ENCODE measurements at regions not wholly inside any gene's neighbourhood (a gene's known extent, or its start where the extent isn't known, plus 50 kb on each side); places are given as distances from the start of the nearest gene placed in this dataset.

DNA sequence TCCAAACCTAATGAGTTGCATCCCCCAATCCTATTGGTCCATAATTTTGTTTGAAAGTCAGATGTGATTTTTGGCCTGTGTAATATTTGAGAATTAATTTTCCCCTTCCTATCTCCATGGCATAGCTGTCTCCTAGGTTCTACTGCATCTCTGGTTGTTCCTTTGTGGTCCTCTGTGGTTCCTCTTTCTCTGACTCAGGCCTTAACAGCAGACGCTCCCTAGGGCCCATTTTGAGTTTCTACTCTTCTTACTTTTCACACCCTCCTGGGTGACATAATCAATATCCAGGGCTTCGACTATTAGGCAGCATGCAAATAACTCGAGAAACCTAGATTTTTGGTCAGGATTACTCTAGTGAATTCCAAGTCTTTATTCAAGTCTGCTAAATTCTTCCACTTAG, 160.7 kb downstream of the RFC3 start:
- Histone ChIP-seq H3K27me3 (ENCODE audit: control insufficient read depth, insufficient read depth, low read length) (no peaks in the 10 kb centered on the region), H3K4me3 (ENCODE audit: low read depth, low read length) (no peak overlapping the region), H3K36me3 (ENCODE audit: control insufficient read depth, insufficient read depth, low read length) (no peaks in the 10 kb centered on the region)
- TF ChIP-seq, protein P1, sequence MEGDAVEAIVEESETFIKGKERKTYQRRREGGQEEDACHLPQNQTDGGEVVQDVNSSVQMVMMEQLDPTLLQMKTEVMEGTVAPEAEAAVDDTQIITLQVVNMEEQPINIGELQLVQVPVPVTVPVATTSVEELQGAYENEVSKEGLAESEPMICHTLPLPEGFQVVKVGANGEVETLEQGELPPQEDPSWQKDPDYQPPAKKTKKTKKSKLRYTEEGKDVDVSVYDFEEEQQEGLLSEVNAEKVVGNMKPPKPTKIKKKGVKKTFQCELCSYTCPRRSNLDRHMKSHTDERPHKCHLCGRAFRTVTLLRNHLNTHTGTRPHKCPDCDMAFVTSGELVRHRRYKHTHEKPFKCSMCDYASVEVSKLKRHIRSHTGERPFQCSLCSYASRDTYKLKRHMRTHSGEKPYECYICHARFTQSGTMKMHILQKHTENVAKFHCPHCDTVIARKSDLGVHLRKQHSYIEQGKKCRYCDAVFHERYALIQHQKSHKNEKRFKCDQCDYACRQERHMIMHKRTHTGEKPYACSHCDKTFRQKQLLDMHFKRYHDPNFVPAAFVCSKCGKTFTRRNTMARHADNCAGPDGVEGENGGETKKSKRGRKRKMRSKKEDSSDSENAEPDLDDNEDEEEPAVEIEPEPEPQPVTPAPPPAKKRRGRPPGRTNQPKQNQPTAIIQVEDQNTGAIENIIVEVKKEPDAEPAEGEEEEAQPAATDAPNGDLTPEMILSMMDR (IDR thresholded peaks at IDR 0.05; ENCODE audit: insufficient read depth, low read length, poor library complexity, severe bottlenecking): no peak
- DNase-seq (ENCODE audit: low read depth): no peak

DNA sequence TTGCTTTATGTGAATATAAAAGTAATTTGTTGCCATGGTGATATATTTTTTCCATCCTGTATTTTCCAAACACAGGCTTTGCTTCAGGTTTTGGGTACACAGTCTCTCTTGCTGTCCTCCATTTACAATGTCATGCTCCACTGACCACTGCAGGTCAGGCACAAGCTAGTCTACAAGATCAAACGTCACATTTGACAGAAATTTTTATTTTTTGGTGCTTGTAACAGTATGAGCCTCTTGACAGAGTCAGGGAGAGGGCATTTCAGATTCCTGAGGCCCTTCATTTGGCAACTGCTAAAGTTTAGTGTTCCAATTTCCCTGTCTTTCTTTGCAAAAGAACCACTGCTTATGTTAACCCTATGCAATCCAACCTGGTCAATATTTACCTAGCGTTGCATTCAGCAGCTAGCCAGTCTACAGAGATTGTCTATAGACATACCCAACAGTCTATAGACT, 175.0 kb downstream of the RFC3 start:
- TF ChIP-seq, protein P1 (IDR thresholded peaks at IDR 0.05; ENCODE audit: insufficient read depth, low read length, poor library complexity, severe bottlenecking): no peak
- H3K4me3 ChIP-seq (ENCODE audit: low read depth, low read length): no peak overlapping the region
- no peaks in the 10 kb centered on the region for H3K27me3 ChIP-seq (ENCODE audit: control insufficient read depth, insufficient read depth, low read length)
- H3K36me3 ChIP-seq (ENCODE audit: control insufficient read depth, insufficient read depth, low read length): no peaks in the 10 kb centered on the region
- no peak for DNase-seq (ENCODE audit: low read depth)

DNA sequence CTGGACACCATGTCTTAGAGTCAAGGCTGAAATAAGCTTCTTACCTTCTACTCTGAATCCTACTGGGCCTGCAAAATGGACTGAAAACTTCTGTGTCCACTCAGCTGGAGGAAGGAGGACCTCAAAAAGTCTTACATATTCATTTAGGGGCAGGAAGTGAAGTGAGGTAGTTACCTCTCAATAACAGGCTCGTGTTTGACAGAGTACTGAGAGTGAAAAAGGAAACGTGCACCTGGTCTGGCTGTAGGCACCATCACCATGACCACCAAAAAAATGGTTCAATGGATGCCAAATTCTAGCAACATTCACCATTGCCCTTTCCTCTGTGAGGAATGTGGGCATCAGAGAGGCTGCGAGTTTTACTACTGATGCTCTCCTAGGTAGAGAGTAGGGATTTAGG, 176.2 kb downstream of the RFC3 start:
- H3K27me3 ChIP-seq (ENCODE audit: control insufficient read depth, insufficient read depth, low read length): no peaks in the 10 kb centered on the region

DNA sequence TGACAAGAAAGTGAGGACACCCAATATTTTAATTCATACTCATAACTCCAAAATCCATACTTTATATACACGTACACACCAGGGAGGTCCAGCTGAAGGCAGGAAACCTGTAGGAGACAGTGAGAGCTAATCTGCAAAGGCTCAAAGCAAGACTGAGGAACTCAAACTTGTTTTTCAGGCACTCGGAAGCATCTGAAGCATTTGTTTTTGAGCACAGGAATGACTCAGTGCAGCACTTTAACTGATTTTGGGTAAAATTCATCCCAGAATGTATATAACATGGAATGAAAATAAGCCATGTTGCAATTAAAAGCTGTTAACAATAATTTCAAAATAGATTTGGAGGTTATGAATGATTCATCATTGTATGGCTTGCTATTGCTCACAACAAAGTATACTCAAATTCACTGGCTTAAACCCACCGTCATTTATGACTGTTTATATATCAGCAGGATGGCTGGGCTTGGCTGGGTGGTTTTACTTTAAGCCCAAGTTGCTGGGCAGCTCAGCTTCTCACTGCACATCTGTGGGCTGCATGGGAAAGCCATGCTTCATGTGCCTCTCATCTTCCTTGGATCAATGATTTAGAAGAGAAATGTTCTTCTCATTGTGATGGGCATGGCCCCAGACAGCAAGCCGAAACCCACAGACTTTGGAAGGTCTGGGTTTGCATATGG, 177.0 kb downstream of the RFC3 start:
- no peaks in the 10 kb centered on the region for H3K27me3 ChIP-seq (ENCODE audit: control insufficient read depth, insufficient read depth, low read length)
- no peaks in the 10 kb centered on the region for H3K36me3 ChIP-seq (ENCODE audit: control insufficient read depth, insufficient read depth, low read length)
- TF ChIP-seq, protein P1 (IDR thresholded peaks at IDR 0.05; ENCODE audit: insufficient read depth, low read length, poor library complexity, severe bottlenecking): no peak
- no peak for DNase-seq (ENCODE audit: low read depth)
- no peak overlapping the region for H3K4me3 ChIP-seq (ENCODE audit: low read depth, low read length)

More for the DNA sequence above, 176.2 kb downstream of the RFC3 start:
- no peak overlapping the region for H3K4me3 ChIP-seq (ENCODE audit: low read depth, low read length)
- DNase-seq (ENCODE audit: low read depth): no peak
- no peaks in the 10 kb centered on the region for H3K36me3 ChIP-seq (ENCODE audit: control insufficient read depth, insufficient read depth, low read length)
- TF ChIP-seq, protein P1 (IDR thresholded peaks at IDR 0.05; ENCODE audit: insufficient read depth, low read length, poor library complexity, severe bottlenecking): no peak

DNA sequence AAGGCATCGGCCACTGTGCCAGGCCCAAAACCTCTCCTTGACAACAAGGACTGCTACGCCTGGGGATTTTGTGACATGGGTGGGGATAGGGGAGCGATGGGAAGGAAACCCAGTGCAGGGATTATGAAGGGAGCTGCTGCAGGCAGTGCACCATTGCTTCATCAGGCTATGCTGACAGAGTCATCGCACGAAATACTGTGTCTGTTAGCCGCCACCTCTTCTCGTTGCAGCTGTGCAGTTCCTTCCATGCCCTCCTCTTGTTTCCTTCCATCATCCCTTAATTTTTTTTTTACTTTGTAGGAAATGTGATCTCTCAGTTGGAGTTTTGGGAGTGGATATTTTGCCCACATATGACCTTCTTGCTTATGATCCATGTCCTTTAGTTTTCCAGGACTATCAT, 178.7 kb downstream of the RFC3 start:
- H3K4me3 ChIP-seq (ENCODE audit: low read depth, low read length): no peak overlapping the region
- no peaks in the 10 kb centered on the region for H3K36me3 ChIP-seq (ENCODE audit: control insufficient read depth, insufficient read depth, low read length)
- TF ChIP-seq, protein P1 (IDR thresholded peaks at IDR 0.05; ENCODE audit: insufficient read depth, low read length, poor library complexity, severe bottlenecking): no peak
- DNase-seq (ENCODE audit: low read depth): no peak
- no peaks in the 10 kb centered on the region for H3K27me3 ChIP-seq (ENCODE audit: control insufficient read depth, insufficient read depth, low read length)

DNA sequence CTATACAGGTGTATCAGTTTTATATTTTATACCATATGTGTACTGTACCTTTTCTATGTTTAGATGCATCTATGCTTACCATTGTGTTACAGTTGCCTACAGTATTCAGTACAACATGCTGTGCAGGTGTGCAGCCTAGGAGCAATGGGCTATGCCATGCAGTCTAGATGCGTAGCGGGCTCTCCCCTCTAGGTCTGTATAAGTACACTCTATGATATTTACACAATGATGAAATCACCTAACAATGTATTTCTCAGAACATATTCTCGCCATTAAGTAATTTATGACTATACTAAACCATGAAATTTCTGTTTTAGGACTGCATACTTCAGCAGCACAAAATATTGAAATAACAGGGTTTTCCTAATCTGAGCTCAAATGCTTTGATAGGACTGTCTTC, 179.6 kb downstream of the RFC3 start:
- DNase-seq (ENCODE audit: low read depth): no peak
- Histone ChIP-seq H3K27me3 (ENCODE audit: control insufficient read depth, insufficient read depth, low read length) (no peaks in the 10 kb centered on the region), H3K4me3 (ENCODE audit: low read depth, low read length) (no peak overlapping the region), H3K36me3 (ENCODE audit: control insufficient read depth, insufficient read depth, low read length) (no peaks in the 10 kb centered on the region)
- TF ChIP-seq, protein P1 (IDR thresholded peaks at IDR 0.05; ENCODE audit: insufficient read depth, low read length, poor library complexity, severe bottlenecking): no peak

Measured in kidney epithelial cell (primary cell).